HepG2 (cell line): ENCODE measurements at regions not wholly inside any gene's neighbourhood (a gene's known extent, or its start where the extent isn't known, plus 50 kb on each side); places are given as distances from the start of the nearest gene placed in this dataset.

ENCODE experiments used
- ZNF563 ChIP-seq: sonication (generic); formaldehyde crosslinking; IDR thresholded peaks from 2 replicates; pipeline ENCODE4 v1.8.0; 2022; ENCODE audit warnings: mild to moderate bottlenecking, moderate library complexity, missing genetic modification reagents
- TF ChIP-seq, protein P1 (sequence below): sonication (generic); formaldehyde crosslinking; IDR thresholded peaks from 2 replicates; pipeline ENCODE4 v1.4.0; 2020; ENCODE audit warnings: mild to moderate bottlenecking, missing genetic modification reagents
- TF ChIP-seq, protein P2 (sequence below): sonication (generic); formaldehyde crosslinking; conservative IDR thresholded peaks from 2 replicates; pipeline ENCODE4 v1.5.0; 2020; ENCODE audit warnings: missing genetic modification reagents
- TF ChIP-seq, protein P3 (sequence below): sonication (generic); formaldehyde crosslinking; IDR thresholded peaks from 2 replicates; pipeline ENCODE4 v1.5.0; 2020; ENCODE audit warnings: missing genetic modification reagents
- TF ChIP-seq, protein P4 (sequence below): sonication (generic); formaldehyde crosslinking; IDR thresholded peaks from 2 replicates; pipeline ENCODE4 v1.5.1; 2020; ENCODE audit warnings: missing genetic modification reagents, mild to moderate bottlenecking, borderline replicate concordance

DNA sequence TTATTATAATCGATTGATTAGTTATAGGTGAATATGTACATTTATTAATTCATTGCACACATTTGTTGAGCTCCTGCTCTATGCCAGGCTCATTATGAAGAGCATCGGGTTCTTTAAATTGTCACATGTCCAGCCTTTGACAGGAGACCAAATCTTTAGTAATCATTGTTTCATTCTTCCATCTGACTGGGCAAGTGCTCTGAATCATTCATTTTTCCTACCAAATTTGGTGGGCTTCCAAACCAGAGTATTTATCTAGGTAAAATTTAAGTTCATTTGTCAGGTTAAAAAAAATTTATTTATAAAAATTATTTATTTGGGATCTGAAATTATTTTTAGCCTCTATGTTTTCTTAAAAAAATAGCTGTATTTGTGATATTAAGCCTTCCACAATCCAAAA is 404.9 kb upstream of the MMS22L start (continued):
- TF ChIP-seq, protein P1, sequence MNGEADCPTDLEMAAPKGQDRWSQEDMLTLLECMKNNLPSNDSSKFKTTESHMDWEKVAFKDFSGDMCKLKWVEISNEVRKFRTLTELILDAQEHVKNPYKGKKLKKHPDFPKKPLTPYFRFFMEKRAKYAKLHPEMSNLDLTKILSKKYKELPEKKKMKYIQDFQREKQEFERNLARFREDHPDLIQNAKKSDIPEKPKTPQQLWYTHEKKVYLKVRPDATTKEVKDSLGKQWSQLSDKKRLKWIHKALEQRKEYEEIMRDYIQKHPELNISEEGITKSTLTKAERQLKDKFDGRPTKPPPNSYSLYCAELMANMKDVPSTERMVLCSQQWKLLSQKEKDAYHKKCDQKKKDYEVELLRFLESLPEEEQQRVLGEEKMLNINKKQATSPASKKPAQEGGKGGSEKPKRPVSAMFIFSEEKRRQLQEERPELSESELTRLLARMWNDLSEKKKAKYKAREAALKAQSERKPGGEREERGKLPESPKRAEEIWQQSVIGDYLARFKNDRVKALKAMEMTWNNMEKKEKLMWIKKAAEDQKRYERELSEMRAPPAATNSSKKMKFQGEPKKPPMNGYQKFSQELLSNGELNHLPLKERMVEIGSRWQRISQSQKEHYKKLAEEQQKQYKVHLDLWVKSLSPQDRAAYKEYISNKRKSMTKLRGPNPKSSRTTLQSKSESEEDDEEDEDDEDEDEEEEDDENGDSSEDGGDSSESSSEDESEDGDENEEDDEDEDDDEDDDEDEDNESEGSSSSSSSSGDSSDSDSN (CRISPR knock-in tag): no peak
- TF ChIP-seq, protein P2, sequence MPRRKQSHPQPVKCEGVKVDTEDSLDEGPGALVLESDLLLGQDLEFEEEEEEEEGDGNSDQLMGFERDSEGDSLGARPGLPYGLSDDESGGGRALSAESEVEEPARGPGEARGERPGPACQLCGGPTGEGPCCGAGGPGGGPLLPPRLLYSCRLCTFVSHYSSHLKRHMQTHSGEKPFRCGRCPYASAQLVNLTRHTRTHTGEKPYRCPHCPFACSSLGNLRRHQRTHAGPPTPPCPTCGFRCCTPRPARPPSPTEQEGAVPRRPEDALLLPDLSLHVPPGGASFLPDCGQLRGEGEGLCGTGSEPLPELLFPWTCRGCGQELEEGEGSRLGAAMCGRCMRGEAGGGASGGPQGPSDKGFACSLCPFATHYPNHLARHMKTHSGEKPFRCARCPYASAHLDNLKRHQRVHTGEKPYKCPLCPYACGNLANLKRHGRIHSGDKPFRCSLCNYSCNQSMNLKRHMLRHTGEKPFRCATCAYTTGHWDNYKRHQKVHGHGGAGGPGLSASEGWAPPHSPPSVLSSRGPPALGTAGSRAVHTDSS (CRISPR knock-in tag): no peak
- TF ChIP-seq, protein P3, sequence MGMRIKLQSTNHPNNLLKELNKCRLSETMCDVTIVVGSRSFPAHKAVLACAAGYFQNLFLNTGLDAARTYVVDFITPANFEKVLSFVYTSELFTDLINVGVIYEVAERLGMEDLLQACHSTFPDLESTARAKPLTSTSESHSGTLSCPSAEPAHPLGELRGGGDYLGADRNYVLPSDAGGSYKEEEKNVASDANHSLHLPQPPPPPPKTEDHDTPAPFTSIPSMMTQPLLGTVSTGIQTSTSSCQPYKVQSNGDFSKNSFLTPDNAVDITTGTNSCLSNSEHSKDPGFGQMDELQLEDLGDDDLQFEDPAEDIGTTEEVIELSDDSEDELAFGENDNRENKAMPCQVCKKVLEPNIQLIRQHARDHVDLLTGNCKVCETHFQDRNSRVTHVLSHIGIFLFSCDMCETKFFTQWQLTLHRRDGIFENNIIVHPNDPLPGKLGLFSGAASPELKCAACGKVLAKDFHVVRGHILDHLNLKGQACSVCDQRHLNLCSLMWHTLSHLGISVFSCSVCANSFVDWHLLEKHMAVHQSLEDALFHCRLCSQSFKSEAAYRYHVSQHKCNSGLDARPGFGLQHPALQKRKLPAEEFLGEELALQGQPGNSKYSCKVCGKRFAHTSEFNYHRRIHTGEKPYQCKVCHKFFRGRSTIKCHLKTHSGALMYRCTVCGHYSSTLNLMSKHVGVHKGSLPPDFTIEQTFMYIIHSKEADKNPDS (CRISPR knock-in tag): no peak
- TF ChIP-seq, protein P4, sequence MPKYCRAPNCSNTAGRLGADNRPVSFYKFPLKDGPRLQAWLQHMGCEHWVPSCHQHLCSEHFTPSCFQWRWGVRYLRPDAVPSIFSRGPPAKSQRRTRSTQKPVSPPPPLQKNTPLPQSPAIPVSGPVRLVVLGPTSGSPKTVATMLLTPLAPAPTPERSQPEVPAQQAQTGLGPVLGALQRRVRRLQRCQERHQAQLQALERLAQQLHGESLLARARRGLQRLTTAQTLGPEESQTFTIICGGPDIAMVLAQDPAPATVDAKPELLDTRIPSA (CRISPR knock-in tag): no peak
- TF ChIP-seq ZNF563 (CRISPR knock-in tag): no peak
